ENCODE measurements at regions not wholly inside any gene's neighbourhood (a gene's known extent, or its start where the extent isn't known, plus 50 kb on each side); places are given as distances from the start of the nearest gene placed in this dataset.

- no peak for DNase-seq (ENCODE audit: low read depth)
These were observed 80.5 kb upstream of the TMEM106B start for GRCh38 chr7:12130609-12131008.

- no peak for DNase-seq (ENCODE audit: low read depth)
These were observed 80.0 kb upstream of the TMEM106B start for GRCh38 chr7:12131122-12131521.

DNA sequence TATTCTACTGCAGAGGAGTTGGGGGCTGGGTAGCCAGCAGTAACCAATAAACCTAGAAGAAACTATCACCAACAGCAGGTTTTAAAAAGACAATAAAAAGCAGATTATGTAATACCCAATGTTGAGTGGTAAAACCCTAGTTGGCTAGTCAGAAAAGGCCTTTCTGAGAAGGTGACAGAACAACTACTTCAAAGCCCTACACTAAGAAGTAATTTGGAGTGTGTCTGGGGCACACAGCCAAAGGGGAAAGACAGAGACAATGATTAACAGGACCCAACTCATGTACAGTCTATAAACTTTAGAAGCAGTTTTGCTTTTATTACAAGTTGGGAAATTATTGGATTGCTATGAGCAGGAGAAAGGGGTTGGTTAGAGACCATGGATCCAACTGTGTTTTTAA lies 77.2 kb upstream of the TMEM106B start:
- no peak for DNase-seq (ENCODE audit: low read depth)

DNA sequence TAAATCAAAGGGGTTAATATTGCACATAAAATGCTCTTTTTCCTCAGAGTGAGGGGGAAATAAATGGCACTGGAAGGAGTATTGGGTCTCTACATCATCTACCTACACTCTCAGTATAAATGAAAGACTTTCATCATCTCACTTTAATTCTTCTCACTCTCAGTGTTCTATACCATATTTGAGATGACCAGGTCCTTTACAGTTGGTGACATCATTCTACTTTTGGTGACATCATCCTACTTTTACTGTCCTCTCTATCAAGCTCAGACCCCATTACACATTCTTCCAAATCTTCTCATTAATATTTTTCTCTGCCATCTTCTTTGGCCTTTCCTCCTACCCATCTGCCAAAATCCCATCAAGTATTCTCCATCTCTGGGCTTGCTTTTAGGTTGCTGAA lies 74.6 kb upstream of the TMEM106B start:
- no peak for DNase-seq (ENCODE audit: low read depth)

DNA sequence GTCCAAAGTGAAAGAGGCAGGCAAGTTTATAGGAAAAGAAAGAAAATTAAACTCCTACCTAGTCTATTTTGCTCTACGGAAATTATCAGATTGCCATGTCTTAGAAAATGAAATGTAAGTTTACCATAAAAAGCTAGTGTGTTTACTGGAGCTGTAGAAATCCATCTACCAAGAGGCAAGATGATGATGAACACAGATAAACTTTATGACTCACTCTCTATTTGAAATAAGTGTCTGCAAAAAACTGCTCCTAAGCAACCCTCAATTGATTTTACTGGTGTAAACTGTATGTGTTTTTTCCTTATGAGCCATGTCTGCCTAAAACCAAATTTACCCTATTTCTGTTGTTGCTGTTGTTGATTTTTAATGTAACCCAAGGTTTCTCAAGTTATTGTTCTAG lies 73.8 kb upstream of the TMEM106B start:
- DNase-seq (ENCODE audit: low read depth): no peak

DNA sequence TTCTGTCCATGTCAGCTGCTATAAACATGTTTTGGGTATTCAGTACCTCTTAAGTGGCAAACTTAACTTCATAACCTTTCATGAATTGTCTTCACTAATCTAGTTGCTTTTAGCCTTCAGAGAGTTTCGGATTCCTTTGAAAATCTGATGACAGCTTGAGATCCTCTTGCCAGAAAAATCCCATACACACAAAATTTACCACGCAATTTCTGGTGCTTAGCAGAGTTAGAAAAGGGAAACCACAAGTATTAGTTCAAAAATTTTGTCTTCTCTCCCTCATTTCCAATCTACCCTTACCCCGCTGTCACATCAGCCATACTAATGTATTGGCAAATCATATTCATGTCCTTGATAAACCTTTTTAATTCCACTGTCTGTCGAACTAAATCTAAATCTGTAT lies 72.7 kb upstream of the TMEM106B start:
- no peak for DNase-seq (ENCODE audit: low read depth)

DNA sequence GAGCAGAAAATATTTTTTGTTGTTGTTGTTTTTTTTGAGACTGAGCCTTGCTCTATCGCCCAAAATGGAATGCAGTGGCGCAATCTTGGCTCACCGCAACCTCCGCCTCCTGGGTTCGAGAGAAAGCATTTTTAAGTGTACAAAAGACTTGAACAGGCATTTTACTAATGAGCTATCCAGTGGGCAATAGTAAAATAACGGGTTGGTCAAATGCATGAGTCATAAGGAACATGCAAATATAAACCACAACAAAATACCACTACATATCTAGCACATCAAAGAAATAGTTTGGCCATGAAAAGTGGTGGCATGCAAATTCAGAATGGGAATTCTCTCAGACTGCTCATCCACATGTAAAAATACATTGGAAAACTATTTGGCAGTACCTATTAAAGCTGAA lies 71.7 kb upstream of the TMEM106B start:
- no peak for DNase-seq (ENCODE audit: low read depth)

DNA sequence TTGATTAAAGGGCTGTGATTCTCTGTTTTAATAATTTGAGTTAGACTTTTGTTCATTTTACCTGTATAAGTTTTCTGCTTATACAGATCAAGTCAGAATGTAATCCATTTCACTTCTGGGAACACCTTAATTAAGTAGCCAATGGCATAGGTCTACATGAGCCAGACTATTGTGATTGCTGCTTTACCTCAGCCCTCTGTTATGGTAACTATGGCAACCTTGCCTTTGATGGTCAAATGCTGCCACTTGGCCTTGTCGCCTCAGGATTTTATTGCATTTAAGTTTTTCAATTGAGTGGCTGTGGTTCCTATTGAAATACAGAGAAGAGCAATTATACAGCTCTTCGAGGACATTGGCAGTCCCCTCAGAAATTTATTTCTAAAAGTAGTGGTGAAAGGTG lies 64.3 kb upstream of the TMEM106B start:
- DNase-seq (ENCODE audit: low read depth): no peak

DNA sequence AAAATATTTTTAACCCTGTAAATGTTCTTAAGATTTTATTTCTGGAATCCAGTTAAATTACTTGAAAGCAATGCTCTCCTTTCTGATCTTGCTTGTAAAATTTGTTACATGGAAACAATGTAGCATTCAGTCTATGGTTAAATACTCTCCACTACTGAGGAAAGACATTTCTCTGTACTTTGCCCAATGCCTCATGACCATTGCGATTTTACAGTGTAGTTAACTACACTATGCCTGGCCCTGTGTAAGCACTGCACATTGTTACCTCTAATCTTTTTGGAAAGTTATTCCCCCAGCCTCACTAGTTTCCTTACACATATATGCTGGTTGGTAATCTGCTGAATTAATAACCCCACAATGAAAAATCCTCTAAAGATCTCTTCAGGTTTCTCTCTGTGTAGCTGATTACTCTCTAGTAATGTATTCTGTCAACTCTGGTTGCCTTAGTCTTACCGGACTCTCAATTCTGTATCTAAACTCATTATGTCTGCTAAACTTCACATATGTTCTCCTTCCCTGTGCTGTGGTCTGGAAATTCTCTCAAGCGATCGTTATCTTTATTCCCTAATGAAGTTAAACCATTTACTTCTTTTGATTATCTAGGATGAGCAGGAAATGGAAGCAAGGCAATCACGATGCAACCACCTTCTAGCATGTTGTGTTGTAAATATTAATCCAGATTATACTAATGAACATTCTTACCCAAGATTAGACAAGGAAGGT lies 58.7 kb upstream of the TMEM106B start:
- no peak for DNase-seq (ENCODE audit: low read depth)

DNA sequence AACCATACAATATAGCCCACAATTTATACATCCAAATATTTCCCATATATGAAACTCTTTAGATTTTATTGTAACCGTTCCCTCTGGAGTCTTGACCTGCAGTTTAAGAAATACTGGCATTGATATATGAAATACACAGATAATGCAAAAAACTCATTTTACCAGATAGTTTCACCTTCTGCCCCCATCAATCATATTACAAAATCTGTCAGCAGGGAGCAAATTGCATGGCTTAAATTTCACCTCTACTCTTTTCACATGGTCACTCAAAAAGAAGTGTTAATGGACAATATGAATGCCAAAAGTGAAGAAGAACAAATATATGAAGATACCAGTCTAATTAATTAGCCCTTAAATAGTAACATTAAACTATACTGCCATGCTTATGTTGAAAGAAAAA lies 57.0 kb upstream of the TMEM106B start:
- DNase-seq (ENCODE audit: low read depth): no peak

DNA sequence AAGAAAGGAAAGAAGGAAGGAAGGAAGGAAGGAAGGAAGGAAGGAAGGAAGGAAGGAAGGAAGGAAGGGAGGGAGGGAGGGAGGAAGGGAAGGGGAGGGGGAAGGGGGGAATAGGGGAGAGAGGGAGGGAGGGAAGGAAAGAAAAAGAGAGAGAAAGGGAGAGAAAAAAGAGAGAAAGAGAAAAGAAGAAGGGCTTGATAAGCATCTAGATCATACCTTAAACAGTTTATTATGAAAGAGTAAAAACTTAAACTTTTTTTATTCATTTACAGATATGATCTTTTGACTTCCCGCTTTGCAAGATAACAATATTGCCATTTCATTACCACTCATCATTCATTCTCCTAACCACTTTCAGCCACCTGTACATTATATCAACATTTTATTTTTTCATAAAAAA lies 53.6 kb upstream of the TMEM106B start:
- no peak for DNase-seq (ENCODE audit: low read depth)

DNA sequence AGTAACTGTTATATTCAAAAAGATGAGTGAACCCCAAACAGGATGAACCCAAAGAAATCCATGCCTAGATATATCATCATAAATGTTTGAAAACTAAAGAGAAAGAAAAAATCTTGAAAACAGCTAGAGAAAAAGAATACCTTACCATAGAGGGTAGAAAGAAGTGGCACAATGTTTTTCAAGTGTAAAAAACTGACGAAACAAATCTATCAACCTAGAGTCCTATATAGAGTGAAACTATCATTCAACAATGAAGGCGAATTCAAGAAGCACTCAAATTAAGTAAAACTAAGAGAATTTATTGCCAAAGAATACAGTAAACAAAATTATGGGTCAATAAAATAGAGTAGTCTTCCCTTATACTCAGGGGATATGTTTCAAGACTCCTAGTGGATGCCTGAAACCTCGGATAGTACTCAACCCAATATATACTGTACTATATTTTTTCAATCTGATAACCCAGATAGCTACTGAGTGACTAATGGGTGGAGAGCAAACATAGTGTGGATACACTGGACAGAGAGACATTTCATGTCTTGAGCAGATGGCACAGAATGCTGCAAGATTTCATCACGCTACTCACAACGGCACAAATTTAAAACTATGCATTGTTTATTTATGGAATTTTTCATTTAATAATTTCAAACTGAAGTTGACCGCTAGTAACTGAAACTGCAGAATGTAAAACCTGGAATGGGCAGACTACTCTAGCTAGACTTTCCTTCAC lies 52.6 kb upstream of the TMEM106B start:
- DNase-seq (ENCODE audit: low read depth): no peak

- DNase-seq (ENCODE audit: low read depth): no peak
These were observed 49.9 kb upstream of the TMEM106B start for GRCh38 chr7:12161146-12161545.
